ENCODE measurements at regions not wholly inside any gene's neighbourhood (a gene's known extent, or its start where the extent isn't known, plus 50 kb on each side); places are given as distances from the start of the nearest gene placed in this dataset.

DNA sequence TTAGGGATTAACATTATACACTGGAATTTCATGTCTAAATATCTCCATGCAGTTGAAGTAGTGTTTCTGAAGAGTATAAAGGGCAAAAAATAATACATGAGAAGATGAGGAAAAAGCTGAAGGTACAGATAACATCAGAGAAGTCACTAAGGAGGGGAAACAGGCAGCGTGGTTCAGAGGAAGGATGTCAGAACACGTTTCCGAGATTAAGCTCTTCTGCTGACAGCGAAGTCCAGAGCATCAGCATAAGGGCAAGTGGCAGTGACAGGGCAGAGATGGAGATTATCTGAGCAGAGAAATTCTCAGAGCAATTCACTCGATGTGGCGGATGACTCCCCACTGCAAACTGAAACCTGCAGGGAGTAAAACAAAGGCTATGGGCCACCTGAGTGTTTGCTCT is 443.2 kb upstream of the FRG1 start:
- TF ChIP-seq POLR2A (IDR thresholded peaks at IDR 0.05; ENCODE audit: low read depth, low read length) (no peak), RCOR1 (IDR thresholded peaks at IDR 0.05; ENCODE audit: insufficient replicate concordance, low read length) (no peak), CEBPB (IDR thresholded peaks at IDR 0.05; ENCODE audit: low read depth, low read length) (no peak), MAFK (IDR thresholded peaks at IDR 0.05; ENCODE audit: low read depth, low read length) (no peak), NFE2L2 (IDR thresholded peaks at IDR 0.05; ENCODE audit: low read depth, low read length) (no peak), RAD21 (IDR thresholded peaks at IDR 0.05; ENCODE audit: low read length) (no peak), SMC3 (IDR thresholded peaks at IDR 0.05; ENCODE audit: low read depth, low read length) (no peak), FOS (IDR thresholded peaks at IDR 0.05; ENCODE audit: low read depth, low read length) (no peak), BHLHE40 (IDR thresholded peaks at IDR 0.05; ENCODE audit: low read depth, low read length) (no peak), RFX5 (IDR thresholded peaks at IDR 0.05; ENCODE audit: low read depth, low read length) (no peak), MXI1 (IDR thresholded peaks at IDR 0.05; ENCODE audit: borderline replicate concordance, low read depth, low read length) (no peak), MAZ (IDR thresholded peaks at IDR 0.05; ENCODE audit: borderline replicate concordance, low read depth, low read length) (no peak)
- TF ChIP-seq, protein P1, sequence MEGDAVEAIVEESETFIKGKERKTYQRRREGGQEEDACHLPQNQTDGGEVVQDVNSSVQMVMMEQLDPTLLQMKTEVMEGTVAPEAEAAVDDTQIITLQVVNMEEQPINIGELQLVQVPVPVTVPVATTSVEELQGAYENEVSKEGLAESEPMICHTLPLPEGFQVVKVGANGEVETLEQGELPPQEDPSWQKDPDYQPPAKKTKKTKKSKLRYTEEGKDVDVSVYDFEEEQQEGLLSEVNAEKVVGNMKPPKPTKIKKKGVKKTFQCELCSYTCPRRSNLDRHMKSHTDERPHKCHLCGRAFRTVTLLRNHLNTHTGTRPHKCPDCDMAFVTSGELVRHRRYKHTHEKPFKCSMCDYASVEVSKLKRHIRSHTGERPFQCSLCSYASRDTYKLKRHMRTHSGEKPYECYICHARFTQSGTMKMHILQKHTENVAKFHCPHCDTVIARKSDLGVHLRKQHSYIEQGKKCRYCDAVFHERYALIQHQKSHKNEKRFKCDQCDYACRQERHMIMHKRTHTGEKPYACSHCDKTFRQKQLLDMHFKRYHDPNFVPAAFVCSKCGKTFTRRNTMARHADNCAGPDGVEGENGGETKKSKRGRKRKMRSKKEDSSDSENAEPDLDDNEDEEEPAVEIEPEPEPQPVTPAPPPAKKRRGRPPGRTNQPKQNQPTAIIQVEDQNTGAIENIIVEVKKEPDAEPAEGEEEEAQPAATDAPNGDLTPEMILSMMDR (conservative IDR thresholded peaks at IDR 0.05; ENCODE audit: low read depth, low read length), result no peak
- TF ChIP-seq, protein P2, sequence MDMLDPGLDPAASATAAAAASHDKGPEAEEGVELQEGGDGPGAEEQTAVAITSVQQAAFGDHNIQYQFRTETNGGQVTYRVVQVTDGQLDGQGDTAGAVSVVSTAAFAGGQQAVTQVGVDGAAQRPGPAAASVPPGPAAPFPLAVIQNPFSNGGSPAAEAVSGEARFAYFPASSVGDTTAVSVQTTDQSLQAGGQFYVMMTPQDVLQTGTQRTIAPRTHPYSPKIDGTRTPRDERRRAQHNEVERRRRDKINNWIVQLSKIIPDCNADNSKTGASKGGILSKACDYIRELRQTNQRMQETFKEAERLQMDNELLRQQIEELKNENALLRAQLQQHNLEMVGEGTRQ (IDR thresholded peaks at IDR 0.05; ENCODE audit: low read depth, low read length), result no peak

Measured in IMR-90 (cell line).